Activated T-cell treated with anti-CD3 and anti-CD28 coated beads, Interleukin-2, amount 50 U/mL, for 1 hour (primary cell): ENCODE measurements at regions not wholly inside any gene's neighbourhood (a gene's known extent, or its start where the extent isn't known, plus 50 kb on each side); places are given as distances from the start of the nearest gene placed in this dataset.
A peak's percentile ranks its signal among the peaks of the same experiment; 100 is the strongest.

Experiments
- DNase-seq: peaks from one replicate; pipeline ENCODE4 v3.0.0-alpha.2; 2020

DNA sequence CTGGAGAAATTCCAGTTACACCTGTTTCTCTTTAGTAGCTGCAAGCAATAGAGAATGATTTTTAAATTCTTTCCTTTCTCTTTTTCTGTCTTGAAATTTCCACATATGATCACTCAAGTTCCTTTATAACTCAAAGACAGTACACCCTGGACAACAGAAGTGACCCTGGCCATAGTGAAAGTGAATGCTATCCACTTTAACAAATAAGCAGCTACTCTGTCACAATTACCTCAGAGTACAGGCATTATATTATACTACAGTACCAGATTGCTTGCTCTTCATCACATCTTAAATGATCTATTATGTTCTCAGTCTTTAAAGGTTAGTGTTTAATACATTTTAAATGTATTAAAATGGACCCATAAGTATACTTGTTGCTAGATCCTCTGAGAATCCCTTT is 136.2 kb downstream of the KLF12 start:
- DNase-seq = no peak

DNA sequence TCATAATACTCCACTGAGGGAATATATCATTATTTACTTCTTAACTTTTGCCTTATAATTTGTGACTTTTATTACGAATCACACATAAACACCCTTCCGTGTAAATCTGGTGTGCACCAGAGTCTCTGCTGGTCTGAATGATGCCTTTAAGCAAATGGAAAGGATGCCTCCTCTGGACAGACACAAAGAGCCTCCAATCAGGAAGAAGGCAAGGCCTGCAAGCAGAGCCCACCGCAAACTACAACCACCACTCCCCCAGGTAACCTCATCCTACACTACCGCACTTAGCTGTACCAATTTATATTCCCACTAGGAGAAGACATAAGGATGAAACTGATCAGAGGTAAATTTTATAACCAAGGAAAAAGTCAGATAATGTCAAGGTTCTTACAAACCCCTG is 137.6 kb downstream of the KLF12 start:
- no peak for DNase-seq

DNA sequence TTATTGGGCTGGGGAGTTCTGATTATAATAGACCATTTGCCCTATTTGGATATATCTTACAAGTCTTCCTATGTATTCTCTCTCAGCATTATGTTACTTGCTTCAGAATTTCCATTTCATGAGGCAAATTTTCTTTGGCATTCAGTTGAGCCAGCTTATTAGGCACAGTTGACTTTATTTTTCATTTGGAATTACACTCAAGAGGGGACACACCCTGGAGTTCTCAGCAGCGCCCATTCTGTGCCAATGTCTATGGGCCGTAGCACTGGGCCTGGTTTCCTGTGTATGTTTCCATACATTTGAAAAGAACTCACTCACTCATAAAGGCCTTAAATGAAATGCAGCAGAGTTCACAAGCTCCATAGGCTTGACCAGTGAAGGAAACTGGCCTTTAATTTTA is 138.5 kb downstream of the KLF12 start:
- no peak for DNase-seq

DNA sequence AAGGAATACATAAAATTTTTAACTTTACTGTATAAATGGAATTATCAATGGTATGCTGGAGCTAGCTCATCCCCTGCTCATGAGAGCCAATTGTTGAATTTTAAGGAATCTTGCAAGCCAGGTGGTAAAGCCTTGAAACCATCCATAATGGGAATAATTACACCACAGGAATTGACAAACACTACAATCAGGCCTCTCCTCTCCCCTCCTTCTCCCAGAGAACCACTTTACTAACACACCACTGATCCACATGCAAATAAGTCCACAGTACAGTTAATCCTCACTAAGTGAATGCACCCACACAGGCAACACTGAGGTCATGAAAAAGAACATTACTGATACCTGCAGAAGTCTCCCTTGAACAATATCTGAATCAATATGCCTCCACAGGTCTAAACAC is 140.5 kb downstream of the KLF12 start:
- DNase-seq = no peak

GRCh38 chr13:73991884-73992283 is 142.3 kb downstream of the KLF12 start:
- DNase-seq = no peak

GRCh38 chr13:73991384-73991783 is 142.8 kb downstream of the KLF12 start:
- no peak for DNase-seq

DNA sequence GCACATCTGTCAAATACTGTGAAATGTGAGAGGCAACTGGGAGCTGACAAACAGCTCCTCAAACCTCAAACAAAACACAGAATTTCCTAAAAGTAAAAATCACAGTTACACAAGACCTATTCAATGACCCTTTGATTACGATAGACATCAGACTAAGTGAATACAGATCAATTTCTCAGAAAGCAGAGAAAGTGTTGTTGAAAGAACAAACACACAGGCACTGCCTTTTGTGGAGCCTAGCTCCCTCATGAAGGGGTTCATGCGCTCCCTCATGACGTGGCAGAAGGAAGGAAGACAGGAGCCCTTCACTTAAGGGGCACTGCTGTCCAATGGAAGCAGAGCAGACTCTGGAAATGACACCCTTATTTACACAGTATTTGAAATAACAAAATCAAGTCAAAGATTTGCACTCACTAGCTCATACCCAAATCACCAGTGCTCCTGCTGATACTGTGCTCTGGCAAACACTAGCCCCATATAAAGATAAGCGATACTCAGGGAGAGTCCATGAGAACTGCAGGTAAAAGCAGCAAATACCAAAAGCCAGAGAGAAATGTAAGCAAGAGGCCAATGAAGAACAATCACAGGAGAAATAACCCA is 144.9 kb downstream of the KLF12 start:
- DNase-seq = no peak

DNA sequence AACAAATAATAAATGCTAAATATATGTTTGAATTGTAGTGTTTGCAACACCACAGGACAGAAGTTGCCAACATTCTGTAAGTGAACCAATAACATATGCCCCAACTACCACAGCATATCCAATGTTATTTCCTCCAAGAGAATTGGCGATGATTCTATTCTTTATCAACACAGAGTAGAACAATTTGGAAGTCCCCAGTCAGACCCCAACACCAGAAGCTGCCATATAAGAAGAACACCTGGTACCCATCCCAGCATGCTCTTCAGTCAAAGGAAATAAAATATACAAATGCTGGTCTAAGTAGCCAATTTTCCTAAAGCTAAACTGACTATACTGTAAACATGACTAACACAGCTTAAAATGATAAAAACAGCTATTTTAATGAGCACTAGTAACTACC is 145.7 kb downstream of the KLF12 start:
- no peak for DNase-seq

DNA sequence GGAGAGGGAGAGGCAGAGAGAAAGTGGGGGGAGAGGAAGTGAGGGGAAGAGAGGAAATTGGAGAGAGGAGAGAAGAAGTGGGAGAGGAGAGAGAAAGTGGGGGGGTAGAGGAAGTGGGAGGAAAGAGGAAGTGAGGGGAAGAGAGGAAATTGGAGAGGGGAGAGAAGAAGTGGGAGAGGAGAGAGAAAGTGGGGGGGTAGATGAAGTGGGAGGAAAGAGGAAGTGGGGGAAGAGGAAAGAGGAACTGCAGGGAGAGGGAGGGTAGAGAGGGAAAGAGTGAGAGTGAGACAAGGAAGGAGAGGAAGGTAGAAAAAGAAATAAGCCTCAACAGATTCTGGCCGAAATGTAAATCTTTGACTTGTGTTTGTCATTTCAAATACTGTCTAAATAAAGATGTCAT is 146.6 kb downstream of the KLF12 start:
- DNase-seq = no peak

DNA sequence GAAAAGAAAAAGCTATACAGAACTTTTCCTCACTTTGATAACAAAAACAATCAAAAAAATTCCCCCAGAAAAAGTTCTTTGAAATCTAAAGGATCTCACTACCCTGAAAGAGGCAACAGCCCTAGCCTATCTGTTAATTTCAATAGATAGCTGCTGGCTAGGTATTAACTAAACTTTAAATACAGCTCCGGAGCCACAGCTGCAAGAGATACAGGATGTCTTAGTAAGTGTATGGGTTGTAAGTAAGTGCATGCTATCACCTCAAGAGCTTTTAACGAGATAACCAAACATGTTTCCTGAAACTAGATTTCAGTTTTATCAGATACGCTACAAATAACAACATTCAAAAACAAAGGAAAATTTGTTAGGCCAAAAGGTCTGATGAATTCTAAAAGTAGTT is 148.4 kb downstream of the KLF12 start:
- DNase-seq = no peak

DNA sequence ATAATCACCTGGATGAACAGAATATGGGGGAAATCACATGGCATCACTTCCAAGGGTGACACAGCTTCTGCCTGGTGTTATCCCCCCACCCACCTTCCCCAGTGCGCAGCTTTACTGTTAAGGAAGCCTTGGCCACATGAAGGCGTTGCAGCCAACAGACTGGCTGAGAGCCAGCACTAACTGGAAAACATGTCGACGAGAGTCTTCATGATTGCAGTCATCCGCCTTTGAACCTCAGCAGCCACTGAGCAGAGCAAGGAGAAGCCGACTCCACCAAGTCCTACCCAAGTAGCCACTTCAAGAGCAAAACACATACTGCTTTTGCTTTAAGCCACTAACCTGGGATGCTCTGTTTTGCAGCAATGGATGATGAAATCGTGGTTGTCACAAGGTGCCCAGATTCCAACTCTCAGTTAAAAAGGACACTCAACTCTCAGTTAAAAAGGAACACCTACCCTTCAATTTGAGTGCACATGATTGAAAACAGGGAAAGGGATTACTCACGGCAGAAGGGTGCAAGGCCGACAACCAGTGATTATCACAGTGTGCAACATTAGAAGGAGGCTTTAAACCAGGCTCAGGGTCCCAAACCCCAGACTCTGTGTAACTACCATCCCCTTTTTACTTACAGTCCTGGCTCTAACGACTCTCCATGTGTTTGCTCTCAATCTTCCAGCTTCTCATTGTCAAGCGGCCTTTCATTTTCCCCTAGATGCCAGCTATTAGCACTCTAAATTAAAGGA is 149.1 kb downstream of the KLF12 start:
- DNase-seq = peak; percentile 76

DNA sequence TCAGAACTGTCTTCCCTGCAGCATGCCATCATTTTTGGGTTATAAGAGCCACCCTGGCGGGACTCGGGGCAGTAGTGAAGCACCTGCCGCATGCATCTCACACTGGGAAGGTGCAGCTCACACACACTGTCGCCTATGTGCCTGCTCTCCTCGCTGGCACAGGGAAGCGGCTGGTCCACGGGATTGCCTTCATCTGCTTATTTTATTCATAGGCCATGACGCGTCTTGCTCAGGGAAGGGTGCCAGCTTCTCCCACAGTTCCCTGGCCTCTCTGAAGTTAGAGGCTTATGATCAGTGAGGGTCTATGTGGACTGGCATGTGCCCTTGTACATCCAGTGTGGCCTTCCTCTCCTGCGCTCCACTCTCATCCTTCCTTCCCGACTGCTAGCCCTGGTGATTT is 150.0 kb downstream of the KLF12 start:
- no peak for DNase-seq

- no peak for DNase-seq
Observed at GRCh38 chr13:73983109-73983508, 151.1 kb downstream of the KLF12 start.

DNA sequence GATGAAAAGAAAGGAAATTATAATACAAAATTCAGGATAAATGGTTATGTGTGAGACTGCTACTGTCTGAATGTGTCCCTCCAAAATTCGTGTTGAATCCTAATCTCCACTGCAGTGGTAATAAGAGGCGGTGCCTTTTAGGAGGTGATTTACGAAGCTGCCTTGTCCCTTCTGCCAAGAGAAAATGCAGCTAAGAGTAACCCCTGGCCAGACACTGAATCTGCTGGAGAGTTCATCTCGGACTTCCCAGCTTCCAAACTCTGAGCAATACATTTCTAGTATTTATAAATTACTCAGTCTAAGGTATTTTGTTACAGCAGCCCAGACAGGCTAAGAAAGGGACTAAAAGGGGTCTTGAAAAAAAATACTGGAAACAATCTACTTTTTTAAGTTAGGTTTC is 152.6 kb downstream of the KLF12 start:
- no peak for DNase-seq

DNA sequence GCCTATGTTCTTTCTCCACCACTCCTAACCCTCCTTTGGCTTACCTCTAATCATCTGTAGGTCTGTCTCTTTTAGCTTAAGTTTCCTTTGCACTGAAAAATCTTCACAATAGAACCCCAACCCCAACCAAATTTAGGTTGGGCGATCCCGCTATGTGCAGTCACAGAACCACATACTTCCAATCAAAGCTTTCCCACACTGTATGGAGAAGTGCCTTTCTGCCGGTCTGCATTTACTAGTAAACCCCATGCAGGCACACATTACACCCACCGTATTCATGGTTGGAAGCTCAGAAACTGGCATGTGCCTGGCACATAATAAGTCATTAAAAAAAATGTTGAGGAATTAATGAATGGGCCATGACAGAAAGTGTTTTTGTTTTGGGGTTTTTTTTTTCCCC is 158.4 kb downstream of the KLF12 start:
- DNase-seq = no peak

DNA sequence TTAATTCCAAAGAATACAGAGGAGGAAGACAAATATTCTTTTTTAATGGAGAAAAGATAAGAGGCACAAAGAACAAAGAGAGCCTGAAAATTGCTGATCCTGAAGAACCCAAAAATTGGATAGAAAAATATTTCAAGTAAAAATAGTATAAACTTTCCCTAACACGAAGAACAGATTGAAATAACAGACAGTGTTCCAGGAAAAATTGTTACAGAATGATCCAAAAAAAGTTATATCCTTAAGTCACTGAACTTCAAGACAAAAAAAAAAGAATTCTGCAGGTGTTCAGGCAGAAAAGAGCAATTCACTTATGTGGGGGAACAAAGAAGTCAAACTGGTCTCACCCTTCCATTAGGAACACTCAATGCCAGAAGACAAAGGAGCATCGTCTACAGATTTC is 160.2 kb downstream of the KLF12 start:
- no peak for DNase-seq

- no peak for DNase-seq
Observed at GRCh38 chr13:73973156-73973555, 161.0 kb downstream of the KLF12 start.

DNA sequence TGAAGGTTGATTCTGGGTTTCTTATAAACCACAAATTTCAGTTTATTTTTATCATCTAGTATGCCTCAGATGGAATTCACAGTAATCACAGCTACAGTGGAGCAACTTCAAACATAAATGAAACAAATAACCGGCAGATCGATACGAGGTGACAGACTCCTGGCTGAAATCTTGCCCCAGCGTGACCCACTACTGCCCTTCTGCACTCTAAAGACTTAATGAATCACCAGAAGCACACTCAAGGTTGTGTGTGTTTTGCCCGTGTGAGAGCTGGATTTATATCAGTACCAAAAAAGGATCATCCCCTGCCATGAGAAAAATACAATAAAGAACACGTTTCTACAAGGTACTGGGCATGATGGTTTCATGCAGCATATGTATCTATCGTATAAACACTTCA is 161.7 kb downstream of the KLF12 start:
- DNase-seq = no peak

GRCh38 chr13:73971481-73971880 is 162.7 kb downstream of the KLF12 start:
- DNase-seq = no peak

GRCh38 chr13:73970421-73971055 is 163.7 kb downstream of the KLF12 start:
- no peak for DNase-seq

DNA sequence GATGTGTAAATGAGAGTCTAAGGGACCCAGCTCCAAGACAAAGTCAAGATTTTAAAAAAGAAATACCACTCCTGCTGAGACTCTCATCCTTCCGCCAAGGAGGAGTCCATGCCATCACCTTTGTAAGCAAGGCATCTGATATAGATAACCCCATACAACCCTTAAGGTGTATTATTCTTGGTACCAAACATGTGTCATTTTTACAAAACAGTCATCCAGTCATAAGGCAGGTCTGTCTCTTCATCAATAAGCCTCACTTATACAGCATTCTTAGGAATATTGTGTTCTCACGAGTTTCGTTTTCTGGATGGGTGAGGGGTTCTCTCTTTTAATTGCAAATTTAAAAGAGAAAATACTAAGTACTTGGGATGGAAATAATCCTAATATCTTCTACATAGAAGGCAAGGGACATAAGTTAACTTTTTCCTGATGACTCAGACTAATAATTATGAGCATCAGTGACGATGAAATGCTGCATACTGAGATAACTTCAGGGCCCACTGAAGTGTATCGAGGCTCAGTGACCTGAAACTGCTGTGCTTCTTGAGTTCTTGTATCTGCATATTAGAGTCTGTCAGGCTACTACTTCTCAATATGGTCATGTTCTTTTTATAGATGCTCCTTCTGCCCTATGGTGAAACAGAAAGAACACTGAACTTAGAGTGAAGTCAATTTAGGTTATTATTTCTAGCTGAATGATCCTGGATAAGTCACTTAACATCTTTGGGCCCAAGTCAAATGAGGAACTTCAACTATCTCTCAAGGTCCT is 166.6 kb downstream of the KLF12 start:
- no peak for DNase-seq

DNA sequence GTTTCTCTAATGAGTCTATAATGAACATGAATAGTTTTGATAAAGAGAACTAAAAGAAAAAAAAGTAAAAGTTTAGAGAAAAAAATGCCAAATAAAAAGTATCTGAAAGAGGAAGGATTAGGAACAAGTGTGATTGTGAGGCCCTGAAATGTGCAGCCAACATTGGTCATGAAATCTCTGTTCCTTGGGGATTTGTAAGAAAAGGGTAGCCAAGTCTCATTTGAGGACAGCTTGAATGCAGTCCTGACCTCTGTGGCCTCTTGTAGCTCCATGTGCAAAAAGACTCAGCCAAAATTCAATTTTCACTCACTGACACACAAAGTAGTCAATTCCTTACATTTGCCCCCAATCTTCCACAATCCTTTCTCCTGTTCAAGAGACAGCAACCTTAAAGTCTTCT is 167.9 kb downstream of the KLF12 start:
- no peak for DNase-seq

GRCh38 chr13:73962284-73962683 is 171.9 kb downstream of the KLF12 start:
- DNase-seq = no peak

- DNase-seq = no peak
Observed at GRCh38 chr13:73961181-73961580, 173.0 kb downstream of the KLF12 start.
